CD14-positive monocyte (primary cell): ENCODE measurements at regions not wholly inside any gene's neighbourhood (a gene's known extent, or its start where the extent isn't known, plus 50 kb on each side); places are given as distances from the start of the nearest gene placed in this dataset.

Experiments used
- DNase-seq, 3 donors: peaks; one replicate each; pipeline ENCODE4 v3.0.0-alpha.2; 2011 to 2022
- H2AFZ ChIP-seq: 2 replicates; pipeline ENCODE4 v1.6.0; 2012; ENCODE audit warnings: mild to moderate bottlenecking, low read depth, low read length, inconsistent platforms; ENCODE audit not compliant: insufficient read depth, poor library complexity, severe bottlenecking
- H3K27ac ChIP-seq, 2 donors: 1 replicate in 1 of 2; 2 replicates in 1 of 2; pipeline ENCODE4 v1.5.1; 2012 to 2013; ENCODE audit warnings: low read length in 2 of 2, control low read depth in 1 of 2, inconsistent platforms in 1 of 2, low read depth in 1 of 2, mild to moderate bottlenecking in 1 of 2
- H3K27me3 ChIP-seq, 2 donors: one replicate each; pipeline versions ENCODE4 v1.6.0 to v1.6.1; 2011 to 2013; ENCODE audit warnings: low read length in 2 of 2; ENCODE audit not compliant: control insufficient read depth in 2 of 2, insufficient read depth in 2 of 2
- H3K36me3 ChIP-seq, 2 donors: replicated peaks in 1 of 2; 1 replicate in 1 of 2; 2 replicates in 1 of 2; pipeline versions ENCODE4 v1.5.1 to v1.6.1; 2012 to 2013; ENCODE audit warnings: low read length in 2 of 2, control low read depth in 1 of 2, inconsistent platforms in 1 of 2, mild to moderate bottlenecking in 1 of 2; ENCODE audit not compliant: insufficient read depth in 2 of 2, control insufficient read depth in 1 of 2
- H3K4me1 ChIP-seq, 2 donors: 1 replicate in 1 of 2; 2 replicates in 1 of 2; pipeline versions ENCODE4 v1.5.1 to v1.6.1; 2012 to 2013; ENCODE audit warnings: low read length in 2 of 2, control low read depth in 1 of 2, inconsistent platforms in 1 of 2, mild to moderate bottlenecking in 1 of 2, moderate library complexity in 1 of 2; ENCODE audit not compliant: insufficient read depth in 2 of 2, control insufficient read depth in 1 of 2
- H3K4me2 ChIP-seq: replicated peaks from 2 replicates; pipeline ENCODE3; 2012; ENCODE audit warnings: low read length, moderate library complexity, mild to moderate bottlenecking; ENCODE audit not compliant: poor library complexity, severe bottlenecking; ENCODE audit errors: extremely low read depth
- H3K4me3 ChIP-seq, 3 experiments: fragments of 200-600 bp in 1 of 3; sonication (generic) in 1 of 3; replicated peaks in 1 of 3; 1 replicate in 2 of 3; 2 replicates in 1 of 3; pipeline ENCODE4 v1.5.1; 2011 to 2013; ENCODE audit warnings: low read length in 3 of 3, mild to moderate bottlenecking in 3 of 3, control low read depth in 2 of 3, low read depth in 2 of 3, inconsistent platforms in 1 of 3, moderate library complexity in 1 of 3
- H3K79me2 ChIP-seq: 2 replicates; pipeline ENCODE4 v1.6.0; 2012; ENCODE audit warnings: mild to moderate bottlenecking, control low read depth, inconsistent platforms, low read length, moderate library complexity; ENCODE audit not compliant: insufficient read depth
- H3K9ac ChIP-seq: 2 replicates; pipeline ENCODE4 v1.6.0; 2017; ENCODE audit warnings: low read length, mild to moderate bottlenecking; ENCODE audit not compliant: insufficient read depth, poor library complexity, severe bottlenecking
- H3K9me3 ChIP-seq, 2 donors: replicated peaks in 1 of 2; 1 replicate in 1 of 2; 2 replicates in 1 of 2; pipeline versions ENCODE4 v1.5.1 to v1.6.1; 2012 to 2013; ENCODE audit warnings: low read length in 2 of 2, control low read depth in 1 of 2; ENCODE audit not compliant: control insufficient read depth in 1 of 2, insufficient read depth in 1 of 2
- H4K20me1 ChIP-seq: 2 replicates; pipeline ENCODE4 v1.6.0; 2012; ENCODE audit warnings: mild to moderate bottlenecking, low read length, control low read depth, moderate library complexity; ENCODE audit not compliant: insufficient read depth
- H3K27ac Mint-ChIP-seq, 7 donors: one replicate each; pipeline ENCODE4 v1.8.0; 2020; ENCODE audit warnings: mild to moderate bottlenecking in 7 of 7, mixed read lengths in 7 of 7, moderate library complexity in 6 of 7, inconsistent platforms in 2 of 7
- H3K27me3 Mint-ChIP-seq, 3 donors: one replicate each; pipeline ENCODE4 v1.8.0; 2021 to 2022; ENCODE audit warnings: low read depth in 3 of 3, mild to moderate bottlenecking in 3 of 3, mixed read lengths in 3 of 3, moderate library complexity in 3 of 3, inconsistent platforms in 1 of 3
- H3K36me3 Mint-ChIP-seq, 2 donors: one replicate each; pipeline ENCODE4 v1.8.0; 2020; ENCODE audit warnings: mixed read lengths in 2 of 2, inconsistent platforms in 1 of 2, mild to moderate bottlenecking in 1 of 2
- H3K4me1 Mint-ChIP-seq: one replicate; pipeline ENCODE4 v1.8.0; 2020; ENCODE audit warnings: mild to moderate bottlenecking, mixed read lengths
- H3K4me3 Mint-ChIP-seq, 2 donors: one replicate each; pipeline ENCODE4 v1.8.0; 2020; ENCODE audit warnings: mild to moderate bottlenecking in 2 of 2, mixed read lengths in 2 of 2, moderate library complexity in 1 of 2
- H3K9me3 Mint-ChIP-seq, 7 donors: one replicate each; pipeline ENCODE4 v1.8.0; 2020 to 2022; ENCODE audit warnings: mixed read lengths in 7 of 7, mild to moderate bottlenecking in 6 of 7, moderate library complexity in 6 of 7, inconsistent platforms in 2 of 7
- CTCF ChIP-seq: fragments of 200-600 bp; IDR thresholded peaks from one replicate; pipeline ENCODE4 v1.8.0; 2022; ENCODE audit warnings: antibody characterized with exemption, mild to moderate bottlenecking
- WGBS: methylation state at CpG from one replicate; pipeline ENCODE4 v1.1.5; 2013; ENCODE audit warnings: missing lambda C conversion rate; ENCODE audit not compliant: insufficient coverage; 5-methylcytosine and 5-hydroxymethylcytosine counted together
- intact Hi-C, 2 donors: fragments of 100-400 bp; cut with micrococcal nuclease; formaldehyde crosslinking; loops; one replicate each; pipeline versions ENCODE4 v1.15.0 to v1.15.1; 2023

DNA sequence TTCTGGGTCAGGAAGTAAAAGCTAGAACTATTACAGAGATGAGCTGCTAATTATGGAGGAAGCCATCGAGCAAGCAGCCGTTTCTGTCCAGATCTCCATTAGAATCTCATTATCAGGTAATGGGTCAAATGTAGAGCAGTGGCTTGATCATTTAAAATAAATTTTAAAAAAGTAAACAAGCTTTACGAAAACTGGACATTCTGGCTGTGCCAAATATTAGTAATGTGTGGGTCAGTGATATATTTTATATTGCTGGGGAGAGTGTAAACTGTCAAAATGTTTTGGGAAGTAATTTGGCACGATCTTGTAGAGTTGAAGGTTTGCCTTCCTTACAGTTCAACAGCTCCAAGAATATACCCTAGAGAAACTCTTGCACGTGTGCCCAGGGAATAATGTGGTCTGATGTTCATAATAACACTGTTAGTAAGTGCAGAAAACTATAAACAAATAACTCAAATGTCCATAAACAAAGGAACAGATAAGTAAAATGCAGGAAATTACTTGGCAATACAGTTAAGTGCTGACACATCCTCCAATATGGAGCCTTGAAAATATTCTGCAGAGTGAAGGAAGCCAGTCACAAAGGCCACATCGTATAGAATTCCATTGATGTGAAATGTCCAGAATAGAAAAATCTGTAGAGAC lies 127.2 kb upstream of the UBL3 start:
- H3K4me3 ChIP-seq = no peak overlapping the region

DNA sequence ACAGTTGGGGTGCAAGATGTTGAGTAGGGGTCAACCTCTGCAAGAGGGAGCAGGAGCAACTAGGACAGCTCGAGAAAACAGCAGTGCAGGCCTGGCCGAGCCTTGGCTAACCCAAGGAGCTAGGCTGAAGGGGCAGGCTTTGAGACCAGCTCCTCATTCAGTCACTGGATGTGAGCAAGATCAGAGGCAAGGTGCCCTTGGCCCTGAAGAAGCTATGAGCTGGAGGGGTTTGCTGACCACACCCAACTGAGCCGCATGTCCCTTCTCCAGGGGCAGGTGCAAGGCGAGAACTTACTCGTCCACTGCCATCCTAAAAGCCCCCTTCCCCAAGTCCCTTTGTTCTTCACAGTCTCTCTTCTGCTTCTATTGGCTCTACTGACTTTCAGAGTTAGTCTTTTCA lies 126.1 kb upstream of the UBL3 start:
- no peak overlapping the region for H2AFZ ChIP-seq
- H3K4me2 ChIP-seq = no peak overlapping the region
- H3K36me3 ChIP-seq = no peaks in the 10 kb centered on the region
- no peak for DNase-seq
- no peaks in the 10 kb centered on the region for H3K79me2 ChIP-seq
- H3K4me1 Mint-ChIP-seq = no peaks in the 10 kb centered on the region
- H3K9me3 ChIP-seq = no peaks in the 10 kb centered on the region
- H3K27ac ChIP-seq = no peak overlapping the region
- no peaks in the 10 kb centered on the region for H4K20me1 ChIP-seq
- no peak overlapping the region for H3K4me3 Mint-ChIP-seq
- WGBS = 94% methylated on average over 2 of the region's 5 CpGs
- no peaks in the 10 kb centered on the region for H3K36me3 Mint-ChIP-seq
- no peak overlapping the region for H3K9ac ChIP-seq
- no peak overlapping the region for H3K27ac Mint-ChIP-seq
- no peak overlapping the region for H3K4me3 ChIP-seq
- H3K27me3 ChIP-seq = no peaks in the 10 kb centered on the region
- intact Hi-C loops = no loop called here
- no peaks in the 10 kb centered on the region for H3K4me1 ChIP-seq
- no peaks in the 10 kb centered on the region for H3K27me3 Mint-ChIP-seq
- TF ChIP-seq CTCF = no peak
- peaks cover 0 to 4% (median 2%) of the 10 kb centered on the region in 7 donors for H3K9me3 Mint-ChIP-seq

More for the DNA sequence above, 127.2 kb upstream of the UBL3 start:
- no peak overlapping the region for H2AFZ ChIP-seq
- no peaks in the 10 kb centered on the region for H4K20me1 ChIP-seq
- H3K4me2 ChIP-seq = no peak overlapping the region
- H3K27ac Mint-ChIP-seq = no peak overlapping the region
- no peak overlapping the region for H3K27ac ChIP-seq
- no peaks in the 10 kb centered on the region for H3K9me3 ChIP-seq
- H3K27me3 ChIP-seq = no peaks in the 10 kb centered on the region
- H3K4me3 Mint-ChIP-seq = no peak overlapping the region
- no peak for DNase-seq
- no peaks in the 10 kb centered on the region for H3K79me2 ChIP-seq
- WGBS = 80% methylated on average over 2 of the region's 6 CpGs
- H3K9ac ChIP-seq = no peak overlapping the region
- no peaks in the 10 kb centered on the region for H3K4me1 Mint-ChIP-seq
- H3K9me3 Mint-ChIP-seq = peaks cover 0 to 5% (median 2%) of the 10 kb centered on the region in 7 donors
- no peaks in the 10 kb centered on the region for H3K36me3 ChIP-seq
- TF ChIP-seq CTCF = no peak
- H3K27me3 Mint-ChIP-seq = no peaks in the 10 kb centered on the region
- H3K4me1 ChIP-seq = no peaks in the 10 kb centered on the region
- intact Hi-C loops = no loop called here
- no peaks in the 10 kb centered on the region for H3K36me3 Mint-ChIP-seq
